CD4-positive, alpha-beta T cell treated with Interleukin-15 for 1 hour (primary cell): ENCODE measurements at regions not wholly inside any gene's neighbourhood (a gene's known extent, or its start where the extent isn't known, plus 50 kb on each side); places are given as distances from the start of the nearest gene placed in this dataset.

Experiments
- DNase-seq: peaks from one replicate; pipeline ENCODE4 v3.0.0-alpha.2; 2020

- DNase-seq, result no peak
Measured at GRCh38 chr5:167624053-167624452, 667.4 kb upstream of the WWC1 start.

GRCh38 chr5:167626341-167627123 lies 664.9 kb upstream of the WWC1 start:
- DNase-seq, result no peak

GRCh38 chr5:167629634-167630033 lies 661.8 kb upstream of the WWC1 start:
- DNase-seq, result no peak

GRCh38 chr5:167631191-167631590 lies 660.3 kb upstream of the WWC1 start:
- no peak for DNase-seq

- DNase-seq, result no peak
Measured at GRCh38 chr5:167633114-167633513, 658.3 kb upstream of the WWC1 start.

- DNase-seq, result no peak
Measured at GRCh38 chr5:167633931-167634341, 657.5 kb upstream of the WWC1 start.

- DNase-seq, result no peak
Measured at GRCh38 chr5:167634432-167634831, 657.0 kb upstream of the WWC1 start.

GRCh38 chr5:167638816-167639215 lies 652.6 kb upstream of the WWC1 start:
- no peak for DNase-seq

- no peak for DNase-seq
Measured at GRCh38 chr5:167639273-167639672, 652.2 kb upstream of the WWC1 start.

GRCh38 chr5:167639766-167640165 lies 651.7 kb upstream of the WWC1 start:
- no peak for DNase-seq

GRCh38 chr5:167642181-167642580 lies 649.3 kb upstream of the WWC1 start:
- DNase-seq, result no peak

- DNase-seq, result no peak
Measured at GRCh38 chr5:167642779-167643517, 648.5 kb upstream of the WWC1 start.

- DNase-seq, result no peak
Measured at GRCh38 chr5:167643631-167644280, 647.7 kb upstream of the WWC1 start.

GRCh38 chr5:167644619-167645018 lies 646.8 kb upstream of the WWC1 start:
- no peak for DNase-seq

GRCh38 chr5:167649471-167649870 lies 642.0 kb upstream of the WWC1 start:
- no peak for DNase-seq

- no peak for DNase-seq
Measured at GRCh38 chr5:167652690-167653089, 638.8 kb upstream of the WWC1 start.

- no peak for DNase-seq
Measured at GRCh38 chr5:167653645-167654106, 637.8 kb upstream of the WWC1 start.

- no peak for DNase-seq
Measured at GRCh38 chr5:167657016-167657415, 634.4 kb upstream of the WWC1 start.

GRCh38 chr5:167658889-167659288 lies 632.6 kb upstream of the WWC1 start:
- no peak for DNase-seq

GRCh38 chr5:167661605-167662004 lies 629.8 kb upstream of the WWC1 start:
- DNase-seq, result no peak

- no peak for DNase-seq
Measured at GRCh38 chr5:167664222-167664804, 627.1 kb upstream of the WWC1 start.

GRCh38 chr5:167665841-167666375 lies 625.5 kb upstream of the WWC1 start:
- no peak for DNase-seq

GRCh38 chr5:167671176-167671575 lies 620.3 kb upstream of the WWC1 start:
- no peak for DNase-seq
